GM19397 (cell line): ENCODE measurements at regions not wholly inside any gene's neighbourhood (a gene's known extent, or its start where the extent isn't known, plus 50 kb on each side); places are given as distances from the start of the nearest gene placed in this dataset.

Experiments used
- ATAC-seq: cut with Tn5 transposase; IDR thresholded peaks from one replicate; pipeline ENCODE4 v1.9.1; 2021; ENCODE audit warnings: mild to moderate bottlenecking, moderate library complexity; ENCODE audit not compliant: unreplicated experiment

- ATAC-seq = no peak
Observed at GRCh38 chr2:51120754-51121280, 88.9 kb upstream of the NRXN1 start.

- ATAC-seq = no peak
Observed at GRCh38 chr2:51111532-51111931, 79.6 kb upstream of the NRXN1 start.

GRCh38 chr2:51108794-51109193 lies 76.9 kb upstream of the NRXN1 start:
- no peak for ATAC-seq

GRCh38 chr2:51107841-51108240 lies 75.9 kb upstream of the NRXN1 start:
- ATAC-seq = no peak

- no peak for ATAC-seq
Observed at GRCh38 chr2:51105811-51106210, 73.9 kb upstream of the NRXN1 start.

GRCh38 chr2:51103205-51103604 lies 71.3 kb upstream of the NRXN1 start:
- no peak for ATAC-seq

GRCh38 chr2:51093016-51093415 lies 61.1 kb upstream of the NRXN1 start:
- ATAC-seq = no peak

- no peak for ATAC-seq
Observed at GRCh38 chr2:51085420-51086068, 53.6 kb upstream of the NRXN1 start.

GRCh38 chr2:51084750-51085149 lies 52.8 kb upstream of the NRXN1 start:
- no peak for ATAC-seq
